ENCODE measurements at regions not wholly inside any gene's neighbourhood (a gene's known extent, or its start where the extent isn't known, plus 50 kb on each side); places are given as distances from the start of the nearest gene placed in this dataset.

GRCh38 chr13:107999751-108000150 is 215.6 kb downstream of the LIG4 start:
- H4K20me1 ChIP-seq (ENCODE audit: insufficient read depth, poor library complexity, severe bottlenecking): no peaks in the 10 kb centered on the region
- no peak overlapping the region for H2AFZ ChIP-seq
- H3K4me3 ChIP-seq: no peak overlapping the region
- H3K36me3 ChIP-seq (replicated peaks; ENCODE audit: insufficient read depth, low read depth): no peaks in the 10 kb centered on the region
- no peaks in the 10 kb centered on the region for H3K9me2 ChIP-seq (replicated peaks; ENCODE audit: insufficient read depth)
- H3K9me3 ChIP-seq (ENCODE audit: low read depth): no peaks in the 10 kb centered on the region
- no peak overlapping the region for H3K27ac ChIP-seq
- TF ChIP-seq CTCF (IDR thresholded peaks at IDR 0.05; ENCODE audit: poor library complexity): no peak
- TF ChIP-seq EZH2 (IDR thresholded peaks at IDR 0.05; ENCODE audit: borderline replicate concordance): no peak
- no peak for TF ChIP-seq EZH2phosphoT487 (IDR thresholded peaks at IDR 0.05; ENCODE audit: low read depth, severe bottlenecking, unreplicated experiment)
- H3K27me3 ChIP-seq: no peaks in the 10 kb centered on the region
- DNase-seq (ENCODE audit: low spot score): no peak
- H3K4me2 ChIP-seq: no peak overlapping the region
- 89% methylated on average over 3 of the region's 3 CpGs for WGBS (ENCODE audit: low lambda C conversion rate, missing lambda C conversion rate)
- no peaks in the 10 kb centered on the region for H3K4me1 ChIP-seq (ENCODE audit: insufficient read depth)
- no peaks in the 10 kb centered on the region for H3K79me2 ChIP-seq

GRCh38 chr13:107994137-107994536 is 221.2 kb downstream of the LIG4 start:
- H2AFZ ChIP-seq: no peak overlapping the region
- H3K79me2 ChIP-seq: no peaks in the 10 kb centered on the region
- DNase-seq (ENCODE audit: low spot score): no peak
- H4K20me1 ChIP-seq (ENCODE audit: insufficient read depth, poor library complexity, severe bottlenecking): no peaks in the 10 kb centered on the region
- H3K36me3 ChIP-seq (replicated peaks; ENCODE audit: insufficient read depth, low read depth): no peaks in the 10 kb centered on the region
- no peaks in the 10 kb centered on the region for H3K9me3 ChIP-seq (ENCODE audit: low read depth)
- no peaks in the 10 kb centered on the region for H3K9me2 ChIP-seq (replicated peaks; ENCODE audit: insufficient read depth)
- no peaks in the 10 kb centered on the region for H3K4me1 ChIP-seq (ENCODE audit: insufficient read depth)
- H3K27ac ChIP-seq: no peak overlapping the region
- H3K4me2 ChIP-seq: no peak overlapping the region
- H3K27me3 ChIP-seq: no peaks in the 10 kb centered on the region
- H3K4me3 ChIP-seq: no peak overlapping the region
- no peak for TF ChIP-seq EZH2 (IDR thresholded peaks at IDR 0.05; ENCODE audit: borderline replicate concordance)
- TF ChIP-seq EZH2phosphoT487 (IDR thresholded peaks at IDR 0.05; ENCODE audit: low read depth, severe bottlenecking, unreplicated experiment): no peak
- TF ChIP-seq CTCF (IDR thresholded peaks at IDR 0.05; ENCODE audit: poor library complexity): no peak

- Histone ChIP-seq H3K79me2 (no peaks in the 10 kb centered on the region), H4K20me1 (ENCODE audit: insufficient read depth, poor library complexity, severe bottlenecking) (no peaks in the 10 kb centered on the region), H3K27me3 (no peaks in the 10 kb centered on the region), H3K4me2 (no peak overlapping the region), H2AFZ (no peak overlapping the region), H3K4me3 (no peak overlapping the region), H3K9me2 (replicated peaks; ENCODE audit: insufficient read depth) (no peaks in the 10 kb centered on the region), H3K27ac (peak overlapping the region; percentile 71), H3K9me3 (ENCODE audit: low read depth) (no peaks in the 10 kb centered on the region), H3K36me3 (replicated peaks; ENCODE audit: insufficient read depth, low read depth) (no peaks in the 10 kb centered on the region), H3K4me1 (ENCODE audit: insufficient read depth) (no peaks in the 10 kb centered on the region)
- TF ChIP-seq CTCF (IDR thresholded peaks at IDR 0.05; ENCODE audit: poor library complexity): no peak
- no peak for TF ChIP-seq EZH2phosphoT487 (IDR thresholded peaks at IDR 0.05; ENCODE audit: low read depth, severe bottlenecking, unreplicated experiment)
- no peak for TF ChIP-seq EZH2 (IDR thresholded peaks at IDR 0.05; ENCODE audit: borderline replicate concordance)
- DNase-seq (ENCODE audit: low spot score): no peak
- WGBS (ENCODE audit: low lambda C conversion rate, missing lambda C conversion rate): 73% methylated on average over 4 of the region's 4 CpGs
These were observed 221.9 kb downstream of the LIG4 start for GRCh38 chr13:107993239-107993949.

All from hepatocyte (in vitro differentiated cells).